ENCODE measurements at regions not wholly inside any gene's neighbourhood (a gene's known extent, or its start where the extent isn't known, plus 50 kb on each side); places are given as distances from the start of the nearest gene placed in this dataset.

GRCh38 chr14:71661441-71661840 lies 270.8 kb upstream of the RGS6 start:
- Histone ChIP-seq H3K36me3 (ENCODE audit: insufficient read depth, low read length) (peaks cover 20% of the 10 kb centered on the region), H3K27me3 (ENCODE audit: insufficient read depth, low read length) (no peaks in the 10 kb centered on the region), H3K27ac (ENCODE audit: low read depth, low read length) (no peak overlapping the region), H3K9me3 (ENCODE audit: insufficient read depth, low read depth, low read length) (no peaks in the 10 kb centered on the region), H3K9ac (ENCODE audit: low read depth, low read length) (no peak overlapping the region), H3K4me1 (ENCODE audit: insufficient read depth, low read length) (peaks cover 41% of the 10 kb centered on the region), H3K4me3 (ENCODE audit: low read length) (no peak overlapping the region)
- 92% methylated on average over 5 of the region's 5 CpGs for WGBS

DNA sequence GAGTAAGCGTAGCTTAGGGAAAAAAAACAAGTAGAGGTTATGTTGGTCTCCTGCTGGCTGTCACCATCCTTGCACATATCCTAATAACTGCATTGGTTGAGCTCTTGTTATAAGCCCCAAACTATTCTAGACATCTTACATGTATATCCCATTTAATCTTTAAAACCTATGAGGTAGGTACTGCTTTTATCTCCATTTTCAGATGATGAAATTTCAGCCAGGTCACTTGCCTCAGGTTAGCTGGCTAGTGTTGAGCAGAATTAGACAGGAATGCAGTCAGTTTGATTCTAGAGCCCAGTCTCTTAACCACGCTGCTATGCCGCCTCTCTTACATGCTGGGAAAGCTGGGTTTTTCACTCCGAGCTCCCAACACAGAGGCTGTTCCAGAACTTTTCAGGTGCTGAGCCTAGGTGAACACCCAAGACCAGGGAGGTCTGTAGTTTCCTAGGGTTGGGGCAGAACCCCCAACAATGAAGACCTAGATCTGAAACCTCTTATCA lies 269.9 kb upstream of the RGS6 start:
- no peak overlapping the region for H3K27ac ChIP-seq (ENCODE audit: low read depth, low read length)
- WGBS, result 97% methylated on average over 4 of the region's 4 CpGs
- peaks cover 40% of the 10 kb centered on the region for H3K4me1 ChIP-seq (ENCODE audit: insufficient read depth, low read length)
- peaks cover 20% of the 10 kb centered on the region for H3K36me3 ChIP-seq (ENCODE audit: insufficient read depth, low read length)
- H3K9me3 ChIP-seq (ENCODE audit: insufficient read depth, low read depth, low read length), result no peaks in the 10 kb centered on the region
- no peak overlapping the region for H3K9ac ChIP-seq (ENCODE audit: low read depth, low read length)
- no peaks in the 10 kb centered on the region for H3K27me3 ChIP-seq (ENCODE audit: insufficient read depth, low read length)
- H3K4me3 ChIP-seq (ENCODE audit: low read length), result no peak overlapping the region

DNA sequence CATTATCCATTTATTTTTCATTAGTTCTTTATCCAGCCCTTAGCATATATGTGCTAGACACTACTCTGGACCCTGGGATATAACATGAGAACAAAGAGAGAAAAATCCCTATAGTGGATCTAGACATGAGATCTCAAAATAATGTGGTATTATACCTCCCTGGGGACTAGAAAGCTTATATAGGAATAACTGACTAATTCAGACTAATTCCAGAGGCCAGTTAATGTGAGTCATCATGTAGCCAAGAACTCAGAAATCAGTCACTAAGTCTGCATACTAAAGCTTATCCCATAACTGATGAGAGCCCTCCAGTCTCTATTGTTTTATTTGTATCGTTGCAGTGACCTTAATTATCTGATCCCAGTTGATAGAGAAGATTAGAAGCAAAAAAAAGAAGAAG lies 267.1 kb upstream of the RGS6 start:
- Histone ChIP-seq H3K36me3 (ENCODE audit: insufficient read depth, low read length) (peaks cover 20% of the 10 kb centered on the region), H3K27me3 (ENCODE audit: insufficient read depth, low read length) (no peaks in the 10 kb centered on the region), H3K9ac (ENCODE audit: low read depth, low read length) (no peak overlapping the region), H3K4me1 (ENCODE audit: insufficient read depth, low read length) (peaks cover 12% of the 10 kb centered on the region), H3K27ac (ENCODE audit: low read depth, low read length) (no peak overlapping the region), H3K4me3 (ENCODE audit: low read length) (no peak overlapping the region), H3K9me3 (ENCODE audit: insufficient read depth, low read depth, low read length) (no peaks in the 10 kb centered on the region)
- WGBS, result 94% methylated on average over 1 of the region's 1 CpG

GRCh38 chr14:71665781-71666180 lies 266.4 kb upstream of the RGS6 start:
- H3K27ac ChIP-seq (ENCODE audit: low read depth, low read length), result no peak overlapping the region
- peaks cover 7% of the 10 kb centered on the region; the same call in 1 of the 2 replicates for H3K4me1 ChIP-seq (ENCODE audit: insufficient read depth, low read length)
- H3K36me3 ChIP-seq (ENCODE audit: insufficient read depth, low read length), result peaks cover 20% of the 10 kb centered on the region
- no CpG with 5 or more reads among the region's 2 CpGs for WGBS
- no peak overlapping the region for H3K9ac ChIP-seq (ENCODE audit: low read depth, low read length)
- no peak overlapping the region for H3K4me3 ChIP-seq (ENCODE audit: low read length)
- no peaks in the 10 kb centered on the region for H3K9me3 ChIP-seq (ENCODE audit: insufficient read depth, low read depth, low read length)
- no peaks in the 10 kb centered on the region for H3K27me3 ChIP-seq (ENCODE audit: insufficient read depth, low read length)

GRCh38 chr14:71666571-71667145 lies 265.6 kb upstream of the RGS6 start:
- H3K4me3 ChIP-seq (ENCODE audit: low read length), result no peak overlapping the region
- H3K4me1 ChIP-seq (ENCODE audit: insufficient read depth, low read length), result no peaks in the 10 kb centered on the region; the same call in 1 of the 2 replicates
- H3K27me3 ChIP-seq (ENCODE audit: insufficient read depth, low read length), result no peaks in the 10 kb centered on the region
- WGBS, result 95% methylated on average over 1 of the region's 2 CpGs
- H3K27ac ChIP-seq (ENCODE audit: low read depth, low read length), result no peak overlapping the region
- no peak overlapping the region for H3K9ac ChIP-seq (ENCODE audit: low read depth, low read length)
- H3K9me3 ChIP-seq (ENCODE audit: insufficient read depth, low read depth, low read length), result no peaks in the 10 kb centered on the region
- H3K36me3 ChIP-seq (ENCODE audit: insufficient read depth, low read length), result peaks cover 22% of the 10 kb centered on the region

DNA sequence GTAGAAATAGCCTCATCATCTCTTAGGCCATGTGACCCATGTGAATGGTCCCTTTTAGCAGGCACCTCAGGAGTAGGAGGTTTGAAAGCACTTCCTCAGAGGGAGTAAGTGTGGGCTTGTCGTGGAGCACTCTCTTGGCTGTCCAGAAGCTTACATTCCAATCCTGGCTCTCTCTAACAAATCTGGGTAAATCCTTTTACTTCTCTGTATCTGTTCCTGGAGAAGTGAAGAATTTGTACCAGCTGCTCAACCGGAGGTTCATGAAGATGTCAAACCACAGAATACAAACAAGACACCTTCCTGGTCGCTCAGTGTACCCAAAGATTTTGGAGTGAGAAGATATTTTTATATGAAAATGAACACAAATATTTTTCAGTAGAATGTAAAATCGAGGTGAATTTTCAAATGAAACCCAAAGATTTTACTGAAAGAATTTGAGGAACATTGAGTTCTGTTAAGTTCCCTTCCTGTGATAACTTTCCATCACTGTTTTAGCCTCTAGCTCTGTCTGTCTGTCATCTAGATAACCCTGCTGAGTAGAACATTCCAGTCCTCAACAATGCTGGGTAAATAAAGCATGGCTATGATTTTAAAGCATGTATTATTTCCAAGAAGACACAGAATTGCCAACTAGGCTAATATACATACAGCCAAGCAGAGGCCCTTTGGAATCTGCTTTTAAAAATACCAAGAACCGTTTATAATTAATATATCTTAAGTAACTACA lies 263.9 kb upstream of the RGS6 start:
- H3K27me3 ChIP-seq (ENCODE audit: insufficient read depth, low read length), result no peaks in the 10 kb centered on the region
- no peaks in the 10 kb centered on the region for H3K9me3 ChIP-seq (ENCODE audit: insufficient read depth, low read depth, low read length)
- no peak overlapping the region for H3K9ac ChIP-seq (ENCODE audit: low read depth, low read length)
- H3K27ac ChIP-seq (ENCODE audit: low read depth, low read length), result no peak overlapping the region
- peaks cover 27% of the 10 kb centered on the region for H3K36me3 ChIP-seq (ENCODE audit: insufficient read depth, low read length)
- no peaks in the 10 kb centered on the region for H3K4me1 ChIP-seq (ENCODE audit: insufficient read depth, low read length)
- 88% methylated on average over 3 of the region's 5 CpGs for WGBS
- no peak overlapping the region for H3K4me3 ChIP-seq (ENCODE audit: low read length)

GRCh38 chr14:71672596-71672995 lies 259.6 kb upstream of the RGS6 start:
- Histone ChIP-seq H3K9me3 (ENCODE audit: insufficient read depth, low read depth, low read length) (no peaks in the 10 kb centered on the region), H3K4me1 (ENCODE audit: insufficient read depth, low read length) (peaks cover 8% of the 10 kb centered on the region; the same call in 1 of the 2 replicates), H3K27ac (ENCODE audit: low read depth, low read length) (no peak overlapping the region), H3K27me3 (ENCODE audit: insufficient read depth, low read length) (no peaks in the 10 kb centered on the region), H3K36me3 (ENCODE audit: insufficient read depth, low read length) (peaks cover 28% of the 10 kb centered on the region), H3K9ac (ENCODE audit: low read depth, low read length) (no peak overlapping the region), H3K4me3 (ENCODE audit: low read length) (no peak overlapping the region)
- 96% methylated on average over 5 of the region's 5 CpGs for WGBS

DNA sequence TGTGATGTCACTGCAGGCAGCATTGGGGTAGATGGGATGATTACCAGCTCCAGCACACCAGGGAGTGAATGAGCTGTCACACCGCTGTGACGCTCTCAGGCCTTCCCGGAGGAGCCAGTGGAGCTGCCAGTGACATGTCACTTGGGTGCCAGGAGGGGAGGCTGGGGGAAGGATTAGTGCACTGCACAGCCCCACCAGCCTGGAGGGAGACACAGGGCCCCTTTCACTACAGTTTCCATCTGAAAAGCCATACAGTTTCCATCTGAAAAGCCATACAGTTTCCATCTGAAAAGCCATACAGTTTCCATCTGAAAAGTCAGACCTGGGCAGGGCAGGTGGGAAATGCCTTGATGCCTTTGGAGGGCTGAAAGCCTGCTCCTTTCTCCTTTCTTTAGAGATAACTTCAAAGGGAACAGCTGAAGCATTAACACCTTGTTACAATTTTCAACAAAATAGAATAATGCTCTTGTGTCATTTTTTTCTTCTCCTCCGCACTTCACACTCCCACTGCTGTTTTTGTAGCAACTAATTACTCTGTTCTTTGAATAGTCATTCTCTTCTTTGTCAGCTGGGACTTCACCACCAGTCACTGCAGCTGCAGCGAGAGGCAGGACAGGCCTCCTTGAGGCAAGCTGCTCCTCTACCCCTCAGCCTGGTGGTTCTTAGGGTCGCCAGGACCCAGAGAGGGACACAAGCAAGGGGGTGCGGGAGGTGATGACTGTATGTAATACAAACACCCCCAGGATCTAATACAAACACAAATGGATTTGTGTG lies 256.9 kb upstream of the RGS6 start:
- Histone ChIP-seq H3K4me3 (ENCODE audit: low read length) (no peak overlapping the region), H3K27ac (ENCODE audit: low read depth, low read length) (peak overlapping the region; percentile 93), H3K27me3 (ENCODE audit: insufficient read depth, low read length) (no peaks in the 10 kb centered on the region), H3K36me3 (ENCODE audit: insufficient read depth, low read length) (peaks cover 28% of the 10 kb centered on the region), H3K9me3 (ENCODE audit: insufficient read depth, low read depth, low read length) (no peaks in the 10 kb centered on the region), H3K9ac (ENCODE audit: low read depth, low read length) (no peak overlapping the region), H3K4me1 (ENCODE audit: insufficient read depth, low read length) (peaks cover 11% of the 10 kb centered on the region)
- 61% methylated on average over 6 of the region's 7 CpGs for WGBS

GRCh38 chr14:71675900-71676287 lies 256.3 kb upstream of the RGS6 start:
- Histone ChIP-seq H3K4me3 (ENCODE audit: low read length) (no peak overlapping the region), H3K36me3 (ENCODE audit: insufficient read depth, low read length) (peaks cover 27% of the 10 kb centered on the region), H3K27ac (ENCODE audit: low read depth, low read length) (peak overlapping the region; percentile 93; the same call in 1 of the 2 replicates), H3K9ac (ENCODE audit: low read depth, low read length) (no peak overlapping the region), H3K27me3 (ENCODE audit: insufficient read depth, low read length) (no peaks in the 10 kb centered on the region), H3K9me3 (ENCODE audit: insufficient read depth, low read depth, low read length) (no peaks in the 10 kb centered on the region), H3K4me1 (ENCODE audit: insufficient read depth, low read length) (peaks cover 16% of the 10 kb centered on the region)
- WGBS, result 98% methylated on average over 5 of the region's 5 CpGs

- WGBS, result 44% methylated on average over 9 of the region's 10 CpGs
- H3K36me3 ChIP-seq (ENCODE audit: insufficient read depth, low read length), result peaks cover 4% of the 10 kb centered on the region
- no peak overlapping the region; the same call in 1 of the 2 replicates for H3K27ac ChIP-seq (ENCODE audit: low read depth, low read length)
- no peak overlapping the region for H3K9ac ChIP-seq (ENCODE audit: low read depth, low read length)
- peaks cover 18% of the 10 kb centered on the region for H3K4me1 ChIP-seq (ENCODE audit: insufficient read depth, low read length)
- H3K27me3 ChIP-seq (ENCODE audit: insufficient read depth, low read length), result no peaks in the 10 kb centered on the region
- no peak overlapping the region for H3K4me3 ChIP-seq (ENCODE audit: low read length)
- no peaks in the 10 kb centered on the region for H3K9me3 ChIP-seq (ENCODE audit: insufficient read depth, low read depth, low read length)
Observed at GRCh38 chr14:71680736-71681387, 251.4 kb upstream of the RGS6 start.

GRCh38 chr14:71682337-71682736 lies 249.9 kb upstream of the RGS6 start:
- peaks cover 8% of the 10 kb centered on the region for H3K36me3 ChIP-seq (ENCODE audit: insufficient read depth, low read length)
- no peak overlapping the region for H3K9ac ChIP-seq (ENCODE audit: low read depth, low read length)
- H3K9me3 ChIP-seq (ENCODE audit: insufficient read depth, low read depth, low read length), result no peaks in the 10 kb centered on the region
- no peak overlapping the region for H3K4me3 ChIP-seq (ENCODE audit: low read length)
- H3K27ac ChIP-seq (ENCODE audit: low read depth, low read length), result no peak overlapping the region
- 96% methylated on average over 3 of the region's 3 CpGs for WGBS
- no peaks in the 10 kb centered on the region for H3K27me3 ChIP-seq (ENCODE audit: insufficient read depth, low read length)
- peaks cover 18% of the 10 kb centered on the region for H3K4me1 ChIP-seq (ENCODE audit: insufficient read depth, low read length)
